Cardiac muscle cell (in vitro differentiated cells and primary cell): ENCODE measurements at regions not wholly inside any gene's neighbourhood (a gene's known extent, or its start where the extent isn't known, plus 50 kb on each side); places are given as distances from the start of the nearest gene placed in this dataset.

Source experiments
- DNase-seq, 2 donors: peaks; one replicate each; pipeline versions ENCODE4 v3.0.0 to v3.0.0-alpha.2; 2010 to 2017; ENCODE audit warnings: low read depth in 1 of 2, low spot score in 1 of 2
- H3K27ac ChIP-seq: fragments of 200-600 bp; sonication (generic); 2 replicates; pipeline ENCODE4 v1.5.1; 2016
- H3K27me3 ChIP-seq: fragments of 200-600 bp; sonication (generic); 2 replicates; pipeline ENCODE4 v1.6.0; 2016; ENCODE audit warnings: control low read depth
- H3K36me3 ChIP-seq: fragments of 200-600 bp; sonication (generic); 2 replicates; pipeline ENCODE4 v1.5.1; 2016; ENCODE audit warnings: control low read depth
- H3K4me1 ChIP-seq: fragments of 200-600 bp; sonication (generic); 2 replicates; pipeline ENCODE4 v1.8.1; 2017; ENCODE audit warnings: low read depth, mild to moderate bottlenecking, mixed run types
- H3K4me3 ChIP-seq: fragments of 200-600 bp; sonication (generic); 2 replicates; pipeline ENCODE4 v1.5.1; 2016; ENCODE audit warnings: mild to moderate bottlenecking
- H3K9me3 ChIP-seq: fragments of 200-600 bp; sonication (generic); 2 replicates; pipeline ENCODE4 v1.5.1; 2017; ENCODE audit warnings: low read depth, mild to moderate bottlenecking, control low read depth
- TF ChIP-seq, protein P1 (sequence below): IDR thresholded peaks from 2 replicates; pipeline ENCODE4 v1.5.1; 2012; ENCODE audit warnings: low read depth, mild to moderate bottlenecking, low read length

DNA sequence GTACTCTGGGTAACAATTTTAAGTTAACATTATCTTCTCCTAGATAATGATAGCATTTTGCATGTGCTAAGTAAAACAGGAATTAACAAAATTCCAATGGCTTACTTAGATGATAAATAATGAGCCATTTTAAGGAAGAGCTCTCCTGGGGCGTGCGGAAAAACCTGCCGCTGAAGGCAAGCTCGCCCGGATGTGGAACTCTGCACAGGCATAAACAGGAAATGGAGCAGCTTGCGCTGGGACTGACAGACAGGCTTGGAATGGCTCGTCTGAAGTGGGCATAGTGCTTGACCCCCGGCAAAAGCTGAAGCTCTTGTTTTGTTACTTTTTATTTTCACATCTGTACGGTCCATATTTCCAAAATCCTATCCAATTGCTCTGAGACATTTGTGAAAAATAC, 169.2 kb downstream of the ZNF281 start:
- no peak for DNase-seq
- H3K9me3 ChIP-seq: no peaks in the 10 kb centered on the region
- TF ChIP-seq, protein P1, sequence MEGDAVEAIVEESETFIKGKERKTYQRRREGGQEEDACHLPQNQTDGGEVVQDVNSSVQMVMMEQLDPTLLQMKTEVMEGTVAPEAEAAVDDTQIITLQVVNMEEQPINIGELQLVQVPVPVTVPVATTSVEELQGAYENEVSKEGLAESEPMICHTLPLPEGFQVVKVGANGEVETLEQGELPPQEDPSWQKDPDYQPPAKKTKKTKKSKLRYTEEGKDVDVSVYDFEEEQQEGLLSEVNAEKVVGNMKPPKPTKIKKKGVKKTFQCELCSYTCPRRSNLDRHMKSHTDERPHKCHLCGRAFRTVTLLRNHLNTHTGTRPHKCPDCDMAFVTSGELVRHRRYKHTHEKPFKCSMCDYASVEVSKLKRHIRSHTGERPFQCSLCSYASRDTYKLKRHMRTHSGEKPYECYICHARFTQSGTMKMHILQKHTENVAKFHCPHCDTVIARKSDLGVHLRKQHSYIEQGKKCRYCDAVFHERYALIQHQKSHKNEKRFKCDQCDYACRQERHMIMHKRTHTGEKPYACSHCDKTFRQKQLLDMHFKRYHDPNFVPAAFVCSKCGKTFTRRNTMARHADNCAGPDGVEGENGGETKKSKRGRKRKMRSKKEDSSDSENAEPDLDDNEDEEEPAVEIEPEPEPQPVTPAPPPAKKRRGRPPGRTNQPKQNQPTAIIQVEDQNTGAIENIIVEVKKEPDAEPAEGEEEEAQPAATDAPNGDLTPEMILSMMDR: no peak
- no peak overlapping the region for H3K27ac ChIP-seq
- H3K36me3 ChIP-seq: no peaks in the 10 kb centered on the region
- H3K4me1 ChIP-seq: no peaks in the 10 kb centered on the region
- H3K27me3 ChIP-seq: no peaks in the 10 kb centered on the region
- H3K4me3 ChIP-seq: no peak overlapping the region

DNA sequence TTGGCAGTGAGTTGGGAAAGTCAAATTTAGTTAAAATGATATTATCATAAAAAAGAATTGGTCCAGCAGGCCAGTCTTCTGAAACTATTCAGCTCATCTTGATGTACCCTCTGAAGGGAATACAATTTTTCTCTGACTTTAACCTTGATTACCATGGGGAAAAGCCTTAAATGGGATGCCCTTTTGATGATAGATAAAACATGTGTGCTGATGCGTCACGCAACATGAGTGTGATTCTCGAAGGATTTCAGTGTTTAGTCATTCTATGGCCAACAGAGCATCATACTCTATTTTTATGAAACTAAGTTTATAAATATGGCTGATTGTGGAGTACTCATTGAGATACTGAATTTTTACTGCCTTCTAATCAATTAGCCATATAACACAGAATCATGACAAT, 171.5 kb downstream of the ZNF281 start:
- TF ChIP-seq, protein P1: no peak
- peaks cover 3% of the 10 kb centered on the region for H3K27me3 ChIP-seq
- H3K9me3 ChIP-seq: no peaks in the 10 kb centered on the region
- H3K27ac ChIP-seq: no peak overlapping the region
- DNase-seq: no peak
- H3K36me3 ChIP-seq: no peaks in the 10 kb centered on the region
- no peak overlapping the region for H3K4me3 ChIP-seq
- no peaks in the 10 kb centered on the region for H3K4me1 ChIP-seq

DNA sequence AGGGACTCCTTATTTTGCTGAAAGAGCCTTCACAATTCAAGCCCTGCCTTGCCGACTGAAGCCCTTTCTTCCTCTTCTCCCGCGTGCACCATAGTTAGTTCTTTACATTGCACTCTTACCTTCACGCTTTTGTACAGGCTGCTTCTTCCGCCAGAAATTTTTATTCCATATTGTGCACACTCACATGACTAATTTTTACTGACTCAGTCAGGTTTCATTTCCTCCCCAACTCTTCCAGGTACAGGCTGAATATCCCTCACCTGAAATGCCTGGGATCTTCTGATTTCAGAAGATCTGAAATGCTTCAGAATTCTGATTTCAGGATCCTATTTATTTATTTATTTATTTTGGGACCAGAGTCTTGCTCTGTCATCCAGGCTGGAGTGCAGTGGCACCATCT, 172.8 kb downstream of the ZNF281 start:
- Histone ChIP-seq H3K36me3 (no peaks in the 10 kb centered on the region), H3K4me1 (no peaks in the 10 kb centered on the region), H3K27me3 (peaks cover 3% of the 10 kb centered on the region), H3K9me3 (no peaks in the 10 kb centered on the region), H3K4me3 (no peak overlapping the region), H3K27ac (no peak overlapping the region)
- TF ChIP-seq, protein P1: no peak
- no peak for DNase-seq

DNA sequence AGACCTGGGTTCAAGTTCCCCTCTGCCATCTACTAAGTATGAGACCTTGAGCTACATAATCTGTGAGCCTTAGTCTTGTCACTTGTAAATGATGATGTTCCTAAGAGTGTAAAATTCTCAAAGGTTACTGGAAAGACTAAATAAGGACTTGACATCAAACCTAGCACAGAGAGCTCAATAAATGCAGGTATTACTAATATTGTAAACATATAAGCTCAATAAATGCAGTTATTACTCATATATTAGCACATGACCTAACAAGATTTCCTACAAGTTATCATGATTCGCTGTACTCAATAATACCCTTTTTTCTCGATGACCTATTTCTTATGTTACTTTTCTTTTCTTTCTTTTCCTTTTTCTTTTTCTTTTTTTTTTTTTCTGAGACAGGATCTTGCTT, 174.9 kb downstream of the ZNF281 start:
- TF ChIP-seq, protein P1: no peak
- H3K36me3 ChIP-seq: no peaks in the 10 kb centered on the region
- H3K27me3 ChIP-seq: peaks cover 3% of the 10 kb centered on the region
- H3K4me3 ChIP-seq: no peak overlapping the region
- no peak for DNase-seq
- H3K4me1 ChIP-seq: no peaks in the 10 kb centered on the region
- no peak overlapping the region for H3K27ac ChIP-seq
- H3K9me3 ChIP-seq: no peaks in the 10 kb centered on the region

DNA sequence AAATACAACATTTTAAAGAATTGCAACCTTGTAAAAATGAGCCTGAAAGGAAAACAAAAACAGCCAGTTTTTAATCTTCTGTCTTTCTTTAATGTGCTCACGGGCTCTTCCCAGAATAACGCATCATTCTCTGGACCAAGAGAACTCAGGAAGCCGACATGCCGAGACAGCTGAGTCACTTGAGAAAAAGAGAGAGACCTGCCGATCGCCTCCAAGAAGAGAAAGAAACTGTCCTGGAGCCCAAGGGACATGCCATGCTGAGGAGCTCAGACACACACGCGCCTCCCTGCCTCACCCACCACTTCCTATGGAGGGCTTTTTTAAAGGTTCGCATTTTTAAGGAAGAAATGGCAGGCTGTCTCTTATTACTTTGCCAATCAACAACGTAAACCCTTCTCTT, 176.4 kb downstream of the ZNF281 start:
- H3K36me3 ChIP-seq: no peaks in the 10 kb centered on the region
- H3K27ac ChIP-seq: no peak overlapping the region
- DNase-seq: no peak
- no peak overlapping the region for H3K4me3 ChIP-seq
- H3K4me1 ChIP-seq: no peaks in the 10 kb centered on the region
- TF ChIP-seq, protein P1: no peak
- no peaks in the 10 kb centered on the region for H3K9me3 ChIP-seq
- H3K27me3 ChIP-seq: peaks cover 3% of the 10 kb centered on the region

DNA sequence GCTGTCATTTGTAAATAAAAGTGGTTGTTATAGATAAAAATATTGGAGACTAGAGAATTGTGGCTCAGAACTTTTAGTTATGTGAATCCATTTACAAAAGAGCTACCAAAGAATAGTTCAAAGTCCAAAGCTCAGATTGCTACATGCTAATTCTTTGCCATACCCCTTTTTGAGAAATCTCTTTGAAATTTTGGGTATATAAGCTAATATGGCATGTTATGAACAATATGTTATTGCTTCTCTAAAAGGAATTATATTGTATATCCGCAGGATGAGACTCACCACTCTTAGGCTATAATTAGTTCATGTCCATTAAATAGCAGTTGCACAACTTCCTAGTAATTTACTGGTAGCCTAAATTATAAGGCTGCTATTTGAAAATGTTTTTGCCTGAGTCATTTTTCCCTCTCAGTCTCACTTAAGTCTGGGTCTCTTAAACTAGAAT, 178.0 kb downstream of the ZNF281 start:
- Histone ChIP-seq H3K36me3 (no peaks in the 10 kb centered on the region), H3K4me1 (no peaks in the 10 kb centered on the region), H3K4me3 (no peak overlapping the region), H3K9me3 (no peaks in the 10 kb centered on the region), H3K27ac (no peak overlapping the region), H3K27me3 (peaks cover 12% of the 10 kb centered on the region)
- DNase-seq: no peak
- TF ChIP-seq, protein P1: no peak
